Ectodermal cell (in vitro differentiated cells): ENCODE measurements at regions not wholly inside any gene's neighbourhood (a gene's known extent, or its start where the extent isn't known, plus 50 kb on each side); places are given as distances from the start of the nearest gene placed in this dataset.
A peak's percentile ranks its signal among the peaks of the same experiment; 100 is the strongest.

Experiments
- H3K27ac ChIP-seq: 2 replicates; pipeline ENCODE4 v1.7.0; 2013; ENCODE audit warnings: mild to moderate bottlenecking, low read depth, low read length; ENCODE audit not compliant: insufficient read depth, poor library complexity, severe bottlenecking
- H3K27me3 ChIP-seq: 2 replicates; pipeline ENCODE4 v1.7.0; 2013; ENCODE audit warnings: mild to moderate bottlenecking, low read length; ENCODE audit not compliant: insufficient read depth, control insufficient read depth, poor library complexity, severe bottlenecking
- H3K36me3 ChIP-seq: one replicate; pipeline ENCODE4 v1.7.0; 2013; ENCODE audit warnings: low read length; ENCODE audit not compliant: control insufficient read depth, insufficient read depth
- H3K4me1 ChIP-seq: one replicate; pipeline ENCODE4 v1.7.0; 2013; ENCODE audit warnings: low read length; ENCODE audit not compliant: control insufficient read depth, insufficient read depth
- H3K4me3 ChIP-seq: 2 replicates; pipeline ENCODE4 v1.7.0; 2013; ENCODE audit warnings: low read depth, low read length, control low read depth; ENCODE audit not compliant: insufficient read depth
- H3K9me3 ChIP-seq: 2 replicates; pipeline ENCODE4 v1.7.0; 2013; ENCODE audit warnings: mild to moderate bottlenecking, low read length, moderate library complexity; ENCODE audit not compliant: control insufficient read depth
- WGBS, 2 experiments: methylation state at CpG; one replicate each; pipeline ENCODE4 v1.1.7; 2013; ENCODE audit warnings: missing lambda C conversion rate in 2 of 2; 5-methylcytosine and 5-hydroxymethylcytosine counted together

- Histone ChIP-seq H3K27me3 (no peaks in the 10 kb centered on the region), H3K9me3 (no peaks in the 10 kb centered on the region)
These were observed 92.2 kb downstream of the GEMIN8 start for GRCh38 chrX:13937370-13938050.

GRCh38 chrX:13936521-13937225 is 93.0 kb downstream of the GEMIN8 start:
- peaks cover 11% of the 10 kb centered on the region for H3K4me1 ChIP-seq
- no peak overlapping the region for H3K27ac ChIP-seq
- H3K36me3 ChIP-seq: no peaks in the 10 kb centered on the region
- 29 to 46% methylated on average over 9 of the region's 9 CpGs for WGBS, 2 experiments
- H3K27me3 ChIP-seq: no peaks in the 10 kb centered on the region
- no peaks in the 10 kb centered on the region for H3K9me3 ChIP-seq
- peak overlapping the region; percentile 58 for H3K4me3 ChIP-seq

More at GRCh38 chrX:13937370-13938050, 92.2 kb downstream of the GEMIN8 start:
- 0 to 3% methylated on average over 24 to 27 of the region's 27 CpGs for WGBS, 2 experiments
- Histone ChIP-seq H3K4me3 (peak overlapping the region; percentile 58), H3K27ac (peak overlapping the region; percentile 36), H3K4me1 (peaks cover 11% of the 10 kb centered on the region), H3K36me3 (no peaks in the 10 kb centered on the region)

- Histone ChIP-seq H3K27ac (no peak overlapping the region), H3K4me3 (no peak overlapping the region), H3K36me3 (no peaks in the 10 kb centered on the region), H3K9me3 (no peaks in the 10 kb centered on the region), H3K27me3 (no peaks in the 10 kb centered on the region), H3K4me1 (peaks cover 3% of the 10 kb centered on the region)
- WGBS, 2 experiments: 60% methylated on average over 1 of the region's 2 CpGs
These were observed 95.0 kb downstream of the GEMIN8 start for GRCh38 chrX:13934731-13935130.

- Histone ChIP-seq H3K27me3 (no peaks in the 10 kb centered on the region), H3K27ac (no peak overlapping the region), H3K4me1 (peaks cover 3% of the 10 kb centered on the region), H3K4me3 (no peak overlapping the region), H3K9me3 (no peaks in the 10 kb centered on the region), H3K36me3 (no peaks in the 10 kb centered on the region)
- 91 to 94% methylated on average over 5 to 7 of the region's 7 CpGs for WGBS, 2 experiments
These were observed 95.8 kb downstream of the GEMIN8 start for GRCh38 chrX:13933851-13934250.

- WGBS, 2 experiments: 92 to 93% methylated on average over 2 of the region's 3 CpGs
- H3K36me3 ChIP-seq: no peaks in the 10 kb centered on the region
- peaks cover 3% of the 10 kb centered on the region for H3K4me1 ChIP-seq
- H3K9me3 ChIP-seq: no peaks in the 10 kb centered on the region
- H3K27ac ChIP-seq: no peak overlapping the region
- H3K4me3 ChIP-seq: no peak overlapping the region
- H3K27me3 ChIP-seq: no peaks in the 10 kb centered on the region
These were observed 96.3 kb downstream of the GEMIN8 start for GRCh38 chrX:13933352-13933751.

- Histone ChIP-seq H3K4me1 (peaks cover 3% of the 10 kb centered on the region), H3K4me3 (no peak overlapping the region), H3K27ac (no peak overlapping the region), H3K36me3 (no peaks in the 10 kb centered on the region), H3K9me3 (no peaks in the 10 kb centered on the region), H3K27me3 (no peaks in the 10 kb centered on the region)
These were observed 97.3 kb downstream of the GEMIN8 start for GRCh38 chrX:13932416-13932815.

GRCh38 chrX:13927175-13927574 is 102.5 kb downstream of the GEMIN8 start:
- Histone ChIP-seq H3K36me3 (no peaks in the 10 kb centered on the region), H3K9me3 (no peaks in the 10 kb centered on the region), H3K4me1 (no peaks in the 10 kb centered on the region), H3K4me3 (no peak overlapping the region), H3K27me3 (no peaks in the 10 kb centered on the region), H3K27ac (no peak overlapping the region)
- WGBS, 2 experiments: 85 to 100% methylated on average over 2 of the region's 2 CpGs

- no peaks in the 10 kb centered on the region for H3K4me1 ChIP-seq
- H3K27ac ChIP-seq: no peak overlapping the region
- 84 to 93% methylated on average over 4 of the region's 5 CpGs for WGBS, 2 experiments
- no peaks in the 10 kb centered on the region for H3K36me3 ChIP-seq
- H3K27me3 ChIP-seq: no peaks in the 10 kb centered on the region
- H3K4me3 ChIP-seq: no peak overlapping the region
- no peaks in the 10 kb centered on the region for H3K9me3 ChIP-seq
These were observed 105.8 kb downstream of the GEMIN8 start for GRCh38 chrX:13923845-13924244.

GRCh38 chrX:13923289-13923688 is 106.4 kb upstream of the GPM6B start:
- H3K9me3 ChIP-seq: no peaks in the 10 kb centered on the region
- 94% methylated on average over 2 of the region's 2 CpGs; no CpG with 5 or more reads in 1 of the 2 experiments for WGBS, 2 experiments
- no peaks in the 10 kb centered on the region for H3K27me3 ChIP-seq
- H3K4me1 ChIP-seq: no peaks in the 10 kb centered on the region
- H3K27ac ChIP-seq: no peak overlapping the region
- H3K4me3 ChIP-seq: no peak overlapping the region
- H3K36me3 ChIP-seq: no peaks in the 10 kb centered on the region

GRCh38 chrX:13917507-13917906 is 100.6 kb upstream of the GPM6B start:
- H3K27ac ChIP-seq: no peak overlapping the region
- no peaks in the 10 kb centered on the region for H3K27me3 ChIP-seq
- WGBS, 2 experiments: 100% methylated on average over 1 to 2 of the region's 2 CpGs
- H3K9me3 ChIP-seq: no peaks in the 10 kb centered on the region
- H3K4me3 ChIP-seq: no peak overlapping the region
- H3K4me1 ChIP-seq: no peaks in the 10 kb centered on the region
- H3K36me3 ChIP-seq: no peaks in the 10 kb centered on the region
